ENCODE measurements at regions not wholly inside any gene's neighbourhood (a gene's known extent, or its start where the extent isn't known, plus 50 kb on each side); places are given as distances from the start of the nearest gene placed in this dataset.
"Not testable (repeated sequence)": the region's sequence is repeated elsewhere in the genome, so short reads cannot be mapped to it uniquely, and the experiment has no call there.

GRCh38 chr1:68881330-68882194 lies 384.7 kb upstream of the DEPDC1 start:
- peak; percentile 3 for DNase-seq

- no peak for DNase-seq
These were observed 392.6 kb upstream of the DEPDC1 start for GRCh38 chr1:68889471-68889870.

GRCh38 chr1:68890736-68891135 lies 393.9 kb upstream of the DEPDC1 start:
- no peak for DNase-seq

GRCh38 chr1:68904477-68904876 lies 407.6 kb upstream of the DEPDC1 start:
- no peak for DNase-seq

GRCh38 chr1:68906431-68906830 lies 409.5 kb upstream of the DEPDC1 start:
- DNase-seq: no peak

GRCh38 chr1:68907491-68907890 lies 410.6 kb upstream of the DEPDC1 start:
- no peak for DNase-seq

- no peak for DNase-seq
These were observed 411.4 kb upstream of the DEPDC1 start for GRCh38 chr1:68908316-68908715.

- DNase-seq: peak; percentile 21
These were observed 419.5 kb upstream of the DEPDC1 start for GRCh38 chr1:68916221-68916902.

- no peak for DNase-seq
These were observed 420.6 kb upstream of the DEPDC1 start for GRCh38 chr1:68917456-68917855.

- no peak for DNase-seq
These were observed 421.7 kb upstream of the DEPDC1 start for GRCh38 chr1:68918563-68918962.

GRCh38 chr1:68919075-68919474 lies 422.2 kb upstream of the DEPDC1 start:
- no peak for DNase-seq

- not testable (repeated sequence) for DNase-seq
These were observed 426.7 kb upstream of the DEPDC1 start for GRCh38 chr1:68923475-68924088.

GRCh38 chr1:68930101-68930500 lies 433.2 kb upstream of the DEPDC1 start:
- no peak for DNase-seq

- no peak for DNase-seq
These were observed 439.6 kb upstream of the DEPDC1 start for GRCh38 chr1:68936530-68936929.

GRCh38 chr1:68938051-68938666 lies 441.3 kb upstream of the DEPDC1 start:
- DNase-seq: no peak

GRCh38 chr1:68950036-68950435 lies 453.2 kb upstream of the DEPDC1 start:
- DNase-seq: no peak

GRCh38 chr1:68953311-68953710 lies 456.4 kb upstream of the DEPDC1 start:
- no peak for DNase-seq

GRCh38 chr1:68954841-68955240 lies 458.0 kb upstream of the DEPDC1 start:
- no peak for DNase-seq

GRCh38 chr1:68955424-68955823 lies 458.5 kb upstream of the DEPDC1 start:
- DNase-seq: no peak

- no peak for DNase-seq
These were observed 462.1 kb upstream of the DEPDC1 start for GRCh38 chr1:68958958-68959357.

GRCh38 chr1:68959461-68960030 lies 462.7 kb upstream of the DEPDC1 start:
- DNase-seq: no peak

GRCh38 chr1:68961143-68961542 lies 464.3 kb upstream of the DEPDC1 start:
- no peak for DNase-seq

- DNase-seq: no peak
These were observed 466.5 kb upstream of the DEPDC1 start for GRCh38 chr1:68963353-68963752.
